K562 (cell line): ENCODE measurements at regions not wholly inside any gene's neighbourhood (a gene's known extent, or its start where the extent isn't known, plus 50 kb on each side); places are given as distances from the start of the nearest gene placed in this dataset.

Experiments used
- NCOA1 ChIP-seq: fragments of 450-650 bp; IDR thresholded peaks from 2 replicates; pipeline ENCODE4 v1.6.1; 2016; ENCODE audit warnings: low read depth
- YY1 ChIP-seq, 3 experiments: IDR thresholded peaks; 2 replicates each; pipeline ENCODE4 v1.6.1; 2011; ENCODE audit warnings: low read length in 2 of 3, mild to moderate bottlenecking in 2 of 3, moderate library complexity in 2 of 3, borderline replicate concordance in 1 of 3, control low read depth in 1 of 3, low read depth in 1 of 3; ENCODE audit not compliant: insufficient read depth in 3 of 3, insufficient replicate concordance in 2 of 3, control insufficient read depth in 1 of 3, insufficient read length in 1 of 3; ENCODE audit errors: extremely low read depth in 1 of 3
- ZC3H11A ChIP-seq: IDR thresholded peaks from 2 replicates; pipeline ENCODE4 v1.6.1; 2012; ENCODE audit warnings: low read depth, low read length, improper control_type of control experiment
- ZNF146 ChIP-seq: IDR thresholded peaks from one replicate; pipeline ENCODE4 v1.6.1; 2018; ENCODE audit warnings: missing compliant biosample characterization; ENCODE audit not compliant: unreplicated experiment
- ZNF24 ChIP-seq: fragments of 450-650 bp; IDR thresholded peaks from 2 replicates; pipeline ENCODE4 v1.6.1; 2016

- TF ChIP-seq ZNF24 (no peak), YY1 (IDR thresholded peaks at IDR 0.05; ENCODE audit: borderline replicate concordance in 1 of 3, control insufficient read depth in 1 of 3, extremely low read depth in 1 of 3, insufficient read depth in 3 of 3, insufficient read length in 1 of 3, insufficient replicate concordance in 2 of 3, low read depth in 1 of 3, low read length in 2 of 3) (no peak), ZNF146 (CRISPR knock-in tag) (no peak), NCOA1 (no peak), ZC3H11A (no peak)
Measured at GRCh38 chr5:51172903-51173626, 210.2 kb upstream of the ISL1 start.
